ENCODE measurements at regions not wholly inside any gene's neighbourhood (a gene's known extent, or its start where the extent isn't known, plus 50 kb on each side); places are given as distances from the start of the nearest gene placed in this dataset.
"Not testable (repeated sequence)": the region's sequence is repeated elsewhere in the genome, so short reads cannot be mapped to it uniquely, and the experiment has no call there.

- Histone ChIP-seq H3K4me1 (ENCODE audit: control insufficient read depth, insufficient read depth, low read length) (peaks cover 13% of the 10 kb centered on the region), H3K4me2 (ENCODE audit: low read length) (peak overlapping the region; percentile 68), H3K36me3 (ENCODE audit: insufficient read depth, low read length) (no peaks in the 10 kb centered on the region), H3K9me3 (replicated peaks; ENCODE audit: low read length) (no peaks in the 10 kb centered on the region), H3K27me3 (ENCODE audit: control insufficient read depth, insufficient read depth, low read length) (no peaks in the 10 kb centered on the region), H3K9ac (ENCODE audit: low read depth, low read length) (peak overlapping the region; percentile 39), H3K4me3 (ENCODE audit: low read length) (peak overlapping the region; percentile 7)
Measured at GRCh38 chr3:153221748-153222162, 59.7 kb downstream of the RAP2B start.

DNA sequence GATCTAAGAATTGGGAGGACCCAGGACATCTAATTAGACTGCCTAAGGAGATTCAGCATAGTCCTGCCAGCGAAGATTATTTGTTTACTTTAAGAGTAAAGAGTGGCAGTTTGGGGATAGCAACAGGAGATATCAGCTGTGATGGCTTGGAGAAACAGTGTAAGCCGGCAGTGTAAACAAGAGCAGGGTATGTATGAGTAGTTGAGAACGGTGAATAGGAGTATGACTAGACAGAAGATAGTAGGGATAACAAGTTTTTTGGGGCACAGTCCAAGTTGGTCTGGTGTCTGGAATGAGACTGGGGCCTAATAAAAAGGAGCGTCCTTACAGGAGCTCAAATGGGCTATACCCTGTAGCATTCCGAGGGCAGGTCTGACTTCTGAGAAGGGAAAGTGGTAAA lies 64.9 kb downstream of the RAP2B start:
- H3K9ac ChIP-seq (ENCODE audit: low read depth, low read length); H3K4me1 ChIP-seq (ENCODE audit: control insufficient read depth, insufficient read depth, low read length); H3K4me2 ChIP-seq (ENCODE audit: low read length); H3K9me3 ChIP-seq (replicated peaks; ENCODE audit: low read length); H3K27me3 ChIP-seq (ENCODE audit: control insufficient read depth, insufficient read depth, low read length); H3K4me3 ChIP-seq (ENCODE audit: low read length); H3K36me3 ChIP-seq (ENCODE audit: insufficient read depth, low read length): not testable (repeated sequence)

DNA sequence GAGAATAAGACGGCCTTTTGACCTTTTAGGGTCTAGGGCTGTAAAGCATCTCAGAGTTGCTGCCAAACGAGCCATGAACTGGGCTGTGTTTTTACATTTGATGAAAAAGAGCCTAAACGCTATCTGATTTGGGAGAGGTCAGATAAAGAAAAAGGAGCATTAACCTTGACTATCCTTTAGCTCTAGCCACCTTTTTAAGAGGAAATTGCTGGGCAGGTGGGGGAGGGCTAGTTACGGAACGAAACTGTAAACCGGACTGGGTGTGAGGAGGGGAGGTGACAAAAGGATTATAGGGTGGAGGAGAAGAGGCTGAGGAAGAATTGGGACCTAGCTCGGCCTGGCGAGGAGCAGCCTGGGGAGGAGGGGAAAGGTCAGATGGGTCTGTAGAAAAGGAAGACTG lies 68.4 kb downstream of the RAP2B start:
- H3K36me3 ChIP-seq (ENCODE audit: insufficient read depth, low read length); H3K27me3 ChIP-seq (ENCODE audit: control insufficient read depth, insufficient read depth, low read length); H3K9me3 ChIP-seq (replicated peaks; ENCODE audit: low read length); H3K9ac ChIP-seq (ENCODE audit: low read depth, low read length); H3K4me2 ChIP-seq (ENCODE audit: low read length); H3K4me3 ChIP-seq (ENCODE audit: low read length): not testable (repeated sequence)
- H3K4me1 ChIP-seq (ENCODE audit: control insufficient read depth, insufficient read depth, low read length): peaks cover 18% of the 10 kb centered on the region

DNA sequence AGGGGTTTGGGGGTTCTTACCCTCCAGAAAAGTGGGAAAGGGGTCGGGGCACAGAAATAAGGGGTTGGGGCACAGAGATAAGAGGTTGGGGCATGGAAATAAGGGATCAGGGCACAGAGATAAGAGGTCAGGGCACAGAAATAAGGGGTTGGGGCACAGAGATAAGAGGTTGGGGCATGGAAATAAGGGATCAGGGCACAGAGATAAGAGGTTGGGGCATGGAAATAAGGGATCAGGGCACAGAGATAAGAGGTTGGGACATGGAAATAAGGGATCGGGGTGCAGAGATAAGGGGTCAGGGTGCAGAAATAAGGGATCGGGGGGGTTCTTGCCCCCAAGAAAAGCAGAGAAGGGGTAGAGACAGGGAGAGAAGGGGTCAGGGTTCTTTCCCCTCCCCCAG lies 69.2 kb downstream of the RAP2B start:
- H3K36me3 ChIP-seq (ENCODE audit: insufficient read depth, low read length); H3K4me2 ChIP-seq (ENCODE audit: low read length); H3K4me3 ChIP-seq (ENCODE audit: low read length); H3K9me3 ChIP-seq (replicated peaks; ENCODE audit: low read length); H3K9ac ChIP-seq (ENCODE audit: low read depth, low read length); H3K27me3 ChIP-seq (ENCODE audit: control insufficient read depth, insufficient read depth, low read length): not testable (repeated sequence)
- H3K4me1 ChIP-seq (ENCODE audit: control insufficient read depth, insufficient read depth, low read length): peaks cover 18% of the 10 kb centered on the region

GRCh38 chr3:153232050-153232752 lies 70.2 kb downstream of the RAP2B start:
- H3K27me3 ChIP-seq (ENCODE audit: control insufficient read depth, insufficient read depth, low read length); H3K36me3 ChIP-seq (ENCODE audit: insufficient read depth, low read length); H3K9me3 ChIP-seq (replicated peaks; ENCODE audit: low read length); H3K4me3 ChIP-seq (ENCODE audit: low read length): not testable (repeated sequence)
- Histone ChIP-seq H3K9ac (ENCODE audit: low read depth, low read length) (peak overlapping the region; percentile 41), H3K4me1 (ENCODE audit: control insufficient read depth, insufficient read depth, low read length) (peaks cover 18% of the 10 kb centered on the region), H3K4me2 (ENCODE audit: low read length) (peak overlapping the region; percentile 13)

DNA sequence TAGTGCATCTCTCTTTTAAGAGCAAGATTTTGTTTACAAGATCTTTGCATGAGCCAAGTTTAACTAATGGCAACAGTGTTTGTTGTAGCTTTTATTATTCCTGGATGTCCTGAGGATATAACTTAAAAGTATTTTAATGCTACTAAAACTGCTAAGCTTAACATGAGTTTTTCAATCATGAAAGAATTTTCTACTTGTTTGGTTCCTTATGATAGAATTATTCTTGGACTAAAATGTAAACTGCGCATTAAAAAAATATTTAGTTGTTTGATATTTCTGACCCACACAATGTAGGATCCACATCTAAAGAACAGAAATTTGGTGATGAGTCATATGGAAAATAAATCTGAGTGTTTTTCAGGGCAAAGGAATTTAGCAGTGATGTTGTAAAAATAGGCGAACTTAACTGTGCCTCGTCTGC lies 70.8 kb downstream of the RAP2B start:
- no peak overlapping the region for H3K4me3 ChIP-seq (ENCODE audit: low read length)
- H3K9ac ChIP-seq (ENCODE audit: low read depth, low read length): peak overlapping the region; percentile 41
- H3K36me3 ChIP-seq (ENCODE audit: insufficient read depth, low read length): no peaks in the 10 kb centered on the region
- no peaks in the 10 kb centered on the region for H3K27me3 ChIP-seq (ENCODE audit: control insufficient read depth, insufficient read depth, low read length)
- H3K4me1 ChIP-seq (ENCODE audit: control insufficient read depth, insufficient read depth, low read length): peaks cover 18% of the 10 kb centered on the region
- no peaks in the 10 kb centered on the region for H3K9me3 ChIP-seq (replicated peaks; ENCODE audit: low read length)
- H3K4me2 ChIP-seq (ENCODE audit: low read length): peak overlapping the region; percentile 13

- no peaks in the 10 kb centered on the region for H3K27me3 ChIP-seq (ENCODE audit: control insufficient read depth, insufficient read depth, low read length)
- H3K36me3 ChIP-seq (ENCODE audit: insufficient read depth, low read length): no peaks in the 10 kb centered on the region
- H3K4me1 ChIP-seq (ENCODE audit: control insufficient read depth, insufficient read depth, low read length): peaks cover 18% of the 10 kb centered on the region
- no peak overlapping the region for H3K9ac ChIP-seq (ENCODE audit: low read depth, low read length)
- H3K9me3 ChIP-seq (replicated peaks; ENCODE audit: low read length): no peaks in the 10 kb centered on the region
- H3K4me3 ChIP-seq (ENCODE audit: low read length): no peak overlapping the region
- no peak overlapping the region for H3K4me2 ChIP-seq (ENCODE audit: low read length)
Measured at GRCh38 chr3:153233986-153234385, 72.0 kb downstream of the RAP2B start.

- H3K4me1 ChIP-seq (ENCODE audit: control insufficient read depth, insufficient read depth, low read length): peaks cover 13% of the 10 kb centered on the region
Measured at GRCh38 chr3:153242896-153243295, 80.9 kb downstream of the RAP2B start.

GRCh38 chr3:153244961-153245360 lies 82.9 kb downstream of the RAP2B start:
- Histone ChIP-seq H3K9ac (ENCODE audit: low read depth, low read length) (no peak overlapping the region), H3K27me3 (ENCODE audit: control insufficient read depth, insufficient read depth, low read length) (no peaks in the 10 kb centered on the region), H3K36me3 (ENCODE audit: insufficient read depth, low read length) (no peaks in the 10 kb centered on the region), H3K4me2 (ENCODE audit: low read length) (no peak overlapping the region), H3K4me1 (ENCODE audit: control insufficient read depth, insufficient read depth, low read length) (peaks cover 13% of the 10 kb centered on the region), H3K4me3 (ENCODE audit: low read length) (no peak overlapping the region), H3K9me3 (replicated peaks; ENCODE audit: low read length) (no peaks in the 10 kb centered on the region)

More at GRCh38 chr3:153242896-153243295, 80.9 kb downstream of the RAP2B start:
- Histone ChIP-seq H3K9me3 (replicated peaks; ENCODE audit: low read length) (no peaks in the 10 kb centered on the region), H3K27me3 (ENCODE audit: control insufficient read depth, insufficient read depth, low read length) (no peaks in the 10 kb centered on the region), H3K4me2 (ENCODE audit: low read length) (no peak overlapping the region), H3K9ac (ENCODE audit: low read depth, low read length) (no peak overlapping the region), H3K36me3 (ENCODE audit: insufficient read depth, low read length) (no peaks in the 10 kb centered on the region), H3K4me3 (ENCODE audit: low read length) (no peak overlapping the region)

DNA sequence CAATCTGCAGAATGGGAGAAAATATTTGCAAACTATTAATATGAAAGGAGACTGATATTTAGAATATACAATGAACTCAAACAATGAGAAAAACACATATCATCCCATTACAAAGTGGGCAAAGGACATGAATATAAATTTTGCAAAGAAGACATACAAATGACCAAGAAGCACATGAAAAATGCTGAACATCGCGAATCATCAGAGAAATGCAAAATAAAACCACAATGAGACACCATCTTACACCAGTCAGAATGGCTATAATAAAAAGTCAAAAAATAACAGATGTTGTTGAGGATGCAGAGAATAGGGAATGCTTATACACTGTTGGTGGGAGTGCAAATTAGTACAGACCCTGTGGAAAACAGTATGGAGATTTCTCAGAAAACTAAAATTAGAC lies 83.6 kb downstream of the RAP2B start:
- Histone ChIP-seq H3K4me3 (ENCODE audit: low read length) (no peak overlapping the region), H3K27me3 (ENCODE audit: control insufficient read depth, insufficient read depth, low read length) (no peaks in the 10 kb centered on the region), H3K4me2 (ENCODE audit: low read length) (no peak overlapping the region), H3K9me3 (replicated peaks; ENCODE audit: low read length) (no peaks in the 10 kb centered on the region), H3K4me1 (ENCODE audit: control insufficient read depth, insufficient read depth, low read length) (peaks cover 13% of the 10 kb centered on the region), H3K9ac (ENCODE audit: low read depth, low read length) (no peak overlapping the region), H3K36me3 (ENCODE audit: insufficient read depth, low read length) (no peaks in the 10 kb centered on the region)

DNA sequence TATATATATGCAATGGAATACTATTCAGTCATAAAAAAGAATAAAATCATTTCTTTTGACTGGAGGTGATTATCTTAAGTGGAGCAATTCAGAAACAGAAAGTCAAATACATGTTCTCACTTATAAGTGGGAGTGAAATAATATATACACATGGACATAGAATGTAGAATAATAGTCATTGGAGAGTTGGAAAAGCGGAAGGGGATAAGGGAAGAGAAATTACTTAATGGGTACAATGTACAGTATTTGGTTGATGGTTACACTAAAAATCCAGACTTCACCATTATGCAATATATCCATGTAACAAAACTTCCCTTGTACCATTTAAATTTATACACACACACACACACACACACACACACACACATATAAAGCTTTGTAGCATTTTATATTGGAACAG lies 84.3 kb downstream of the RAP2B start:
- Histone ChIP-seq H3K36me3 (ENCODE audit: insufficient read depth, low read length) (no peaks in the 10 kb centered on the region), H3K9ac (ENCODE audit: low read depth, low read length) (no peak overlapping the region), H3K9me3 (replicated peaks; ENCODE audit: low read length) (no peaks in the 10 kb centered on the region), H3K4me1 (ENCODE audit: control insufficient read depth, insufficient read depth, low read length) (peaks cover 13% of the 10 kb centered on the region), H3K27me3 (ENCODE audit: control insufficient read depth, insufficient read depth, low read length) (no peaks in the 10 kb centered on the region), H3K4me3 (ENCODE audit: low read length) (no peak overlapping the region), H3K4me2 (ENCODE audit: low read length) (no peak overlapping the region)

GRCh38 chr3:153246806-153247205 lies 84.8 kb downstream of the RAP2B start:
- no peaks in the 10 kb centered on the region for H3K36me3 ChIP-seq (ENCODE audit: insufficient read depth, low read length)
- H3K27me3 ChIP-seq (ENCODE audit: control insufficient read depth, insufficient read depth, low read length): no peaks in the 10 kb centered on the region
- no peak overlapping the region for H3K9ac ChIP-seq (ENCODE audit: low read depth, low read length)
- no peak overlapping the region for H3K4me2 ChIP-seq (ENCODE audit: low read length)
- no peaks in the 10 kb centered on the region for H3K9me3 ChIP-seq (replicated peaks; ENCODE audit: low read length)
- H3K4me1 ChIP-seq (ENCODE audit: control insufficient read depth, insufficient read depth, low read length): peaks cover 13% of the 10 kb centered on the region
- H3K4me3 ChIP-seq (ENCODE audit: low read length): no peak overlapping the region

Data from skeletal muscle satellite cell (primary cell).